Lung (tissue), 11 donors: ENCODE measurements at regions not wholly inside any gene's neighbourhood (a gene's known extent, or its start where the extent isn't known, plus 50 kb on each side); places are given as distances from the start of the nearest gene placed in this dataset.

Experiments used
- ATAC-seq: fragments of 200-7000 bp; cut with Tn5 transposase; one replicate; pipeline ENCODE4 v1.9.1; 2020; ENCODE audit warnings: moderate number of reproducible peaks; ENCODE audit not compliant: insufficient read depth, low FRiP score
- DNase-seq, 3 donors: peaks; one replicate each; pipeline ENCODE4 v3.0.0-alpha.2; 2013 to 2017
- H3K27ac ChIP-seq, 2 donors: one replicate each; pipeline ENCODE4 v1.5.1; 2013; ENCODE audit warnings: mild to moderate bottlenecking in 2 of 2, moderate library complexity in 2 of 2, control low read depth in 1 of 2, inconsistent platforms in 1 of 2, low read depth in 1 of 2, low read length in 1 of 2
- H3K27me3 ChIP-seq, 3 donors: one replicate each; pipeline ENCODE4 v1.5.1; 2013; ENCODE audit warnings: low read length in 2 of 3; ENCODE audit not compliant: control insufficient read depth in 3 of 3, insufficient read depth in 3 of 3
- H3K36me3 ChIP-seq, 4 donors: one replicate each; pipeline ENCODE4 v1.5.1; 2013; ENCODE audit warnings: low read length in 4 of 4, mild to moderate bottlenecking in 1 of 4, moderate library complexity in 1 of 4; ENCODE audit not compliant: control insufficient read depth in 4 of 4, insufficient read depth in 4 of 4
- H3K4me1 ChIP-seq, 5 donors: one replicate each; pipeline ENCODE4 v1.5.1; 2013; ENCODE audit warnings: low read length in 5 of 5, mild to moderate bottlenecking in 2 of 5, moderate library complexity in 1 of 5; ENCODE audit not compliant: control insufficient read depth in 5 of 5, insufficient read depth in 5 of 5
- H3K4me3 ChIP-seq: one replicate; pipeline ENCODE4 v1.5.1; 2013; ENCODE audit warnings: mild to moderate bottlenecking, control low read depth, moderate library complexity
- H3K9ac ChIP-seq, 2 donors: one replicate each; pipeline ENCODE4 v1.5.1; 2013; ENCODE audit warnings: low read length in 2 of 2, control low read depth in 1 of 2; ENCODE audit not compliant: insufficient read depth in 1 of 2
- H3K9me3 ChIP-seq, 4 donors: one replicate each; pipeline ENCODE4 v1.5.1; 2013; ENCODE audit warnings: low read length in 3 of 4, mild to moderate bottlenecking in 1 of 4, moderate library complexity in 1 of 4; ENCODE audit not compliant: control insufficient read depth in 4 of 4, insufficient read depth in 3 of 4
- CTCF ChIP-seq: IDR thresholded peaks from 2 replicates; pipeline ENCODE4 v1.5.1; 2012; ENCODE audit warnings: mild to moderate bottlenecking; ENCODE audit errors: control extremely low read depth, extremely low read depth
- WGBS, 2 donors: extraction: QIAGEN DNeasy Blood & Tissue Kit; methylation state at CpG; one replicate each; pipeline ENCODE4 v1.1.7; 2013; 5-methylcytosine and 5-hydroxymethylcytosine counted together
- donor health status: control.
- donor health status: control.
- donor health status: Bipolar disorder and iron deficiency.
- donor health status: healthy.
- donor health status: DM: yes; HTN: yes; CAD: no.

GRCh38 chr14:104472536-104473243, 106.9 kb upstream of the C14orf180 start:
- ATAC-seq (no peak), DNase-seq (no peak)
- H3K9me3 ChIP-seq: peaks cover 0 to 11% (median 0%) of the 10 kb centered on the region in 4 donors
- WGBS, 2 donors: 81 to 84% methylated on average over 29 of the region's 29 CpGs
- H3K4me3 ChIP-seq: no peak overlapping the region
- H3K9ac ChIP-seq: no peak overlapping the region
- H3K4me1 ChIP-seq: no peaks in the 10 kb centered on the region
- H3K36me3 ChIP-seq: no peaks in the 10 kb centered on the region
- TF ChIP-seq CTCF: no peak
- no peaks in the 10 kb centered on the region for H3K27me3 ChIP-seq
- H3K27ac ChIP-seq: no peak overlapping the region

GRCh38 chr14:104473244-104473565, 106.4 kb upstream of the C14orf180 start:
- 78 to 86% methylated on average over 4 of the region's 4 CpGs for WGBS, 2 donors
- ATAC-seq: no peak
- Histone ChIP-seq H3K4me1 (no peaks in the 10 kb centered on the region), H3K4me3 (no peak overlapping the region), H3K36me3 (no peaks in the 10 kb centered on the region), H3K9me3 (peaks cover 0 to 11% (median 0%) of the 10 kb centered on the region in 4 donors), H3K9ac (no peak overlapping the region), H3K27me3 (no peaks in the 10 kb centered on the region), H3K27ac (no peak overlapping the region)
- DNase-seq: no peak
- no peak for TF ChIP-seq CTCF

GRCh38 chr14:104473649-104474494, 105.7 kb upstream of the C14orf180 start:
- DNase-seq (peak; percentile 17 to 47 (median 45)), ATAC-seq (no peak)
- no peaks in the 10 kb centered on the region for H3K36me3 ChIP-seq
- no peak for TF ChIP-seq CTCF
- no peak overlapping the region for H3K9ac ChIP-seq
- H3K4me1 ChIP-seq: no peaks in the 10 kb centered on the region
- 62 to 75% methylated on average over 45 of the region's 45 CpGs for WGBS, 2 donors
- no peak overlapping the region for H3K27ac ChIP-seq
- H3K4me3 ChIP-seq: no peak overlapping the region
- H3K27me3 ChIP-seq: no peaks in the 10 kb centered on the region
- H3K9me3 ChIP-seq: peaks cover 0 to 11% (median 0%) of the 10 kb centered on the region in 4 donors
